Activated CD8-positive, alpha-beta T cell treated with anti-CD3 and anti-CD28 coated beads for 36 hours (primary cell): ENCODE measurements at regions not wholly inside any gene's neighbourhood (a gene's known extent, or its start where the extent isn't known, plus 50 kb on each side); places are given as distances from the start of the nearest gene placed in this dataset.
"Not testable (repeated sequence)": the region's sequence is repeated elsewhere in the genome, so short reads cannot be mapped to it uniquely, and the experiment has no call there.

Source experiments
- ATAC-seq: fragments of 200-7000 bp; cut with Tn5 transposase; one replicate; pipeline ENCODE4 v1.10.0; 2021; ENCODE audit warnings: mild to moderate bottlenecking, moderate library complexity
- CTCF ChIA-PET: fragments of 350-600 bp; sonication (Branson Sonifier 250); formaldehyde crosslinking; loops from one replicate; lab custom pipeline; 2021; ENCODE audit warnings: antibody characterized with exemption; lab: Charles Lee
- POLR2A ChIA-PET: fragments of 350-600 bp; sonication (Branson Sonifier 250); formaldehyde crosslinking; loops from one replicate; lab custom pipeline; 2021; ENCODE audit warnings: antibody characterized with exemption; lab: Charles Lee
- DNase-seq: peaks from one replicate; pipeline ENCODE4 v3.0.0-alpha.2; 2020
- H3K27ac Mint-ChIP-seq: one replicate; pipeline ENCODE4 v1.8.0; 2021; ENCODE audit warnings: mild to moderate bottlenecking, mixed read lengths
- H3K27me3 Mint-ChIP-seq: one replicate; pipeline ENCODE4 v1.8.0; 2021; ENCODE audit warnings: mixed read lengths
- H3K36me3 Mint-ChIP-seq: one replicate; pipeline ENCODE4 v1.8.0; 2021; ENCODE audit warnings: low read depth, mixed read lengths
- H3K4me1 Mint-ChIP-seq: one replicate; pipeline ENCODE4 v1.8.0; 2021; ENCODE audit warnings: low read depth, mixed read lengths
- H3K4me3 Mint-ChIP-seq: one replicate; pipeline ENCODE4 v1.8.0; 2021; ENCODE audit warnings: mild to moderate bottlenecking, moderate library complexity, mixed read lengths
- H3K9me3 Mint-ChIP-seq: one replicate; pipeline ENCODE4 v1.8.0; 2021; ENCODE audit warnings: mixed read lengths
- intact Hi-C: fragments of 100-400 bp; cut with micrococcal nuclease; formaldehyde crosslinking; loops from one replicate; pipeline ENCODE4 v1.10.0; 2022
- TF ChIP-seq, protein P1 (sequence below): fragments of 200-600 bp; IDR thresholded peaks from one replicate; pipeline ENCODE4 v1.8.0; 2022; ENCODE audit warnings: antibody characterized with exemption, mild to moderate bottlenecking

DNA sequence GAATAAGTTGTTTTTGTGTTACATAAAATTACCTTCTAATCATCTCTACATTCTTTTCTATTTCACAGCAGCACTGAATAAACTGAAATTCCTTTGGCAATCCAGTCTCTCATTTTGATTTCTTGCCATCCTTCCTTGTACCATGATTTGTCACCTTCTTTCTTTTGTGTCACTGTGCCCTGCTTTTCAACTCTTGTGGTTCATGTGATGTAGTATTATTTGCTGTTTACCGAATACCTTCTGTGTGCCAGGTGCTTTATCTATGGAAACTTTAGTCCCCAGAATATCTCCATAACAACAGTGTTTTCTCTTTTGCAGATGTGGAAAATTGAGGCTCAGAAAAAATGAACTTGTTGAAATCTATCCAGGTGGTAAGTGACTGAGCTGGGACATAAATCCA lies 220.3 kb downstream of the STK31 start:
- peaks cover 8% of the 10 kb centered on the region for H3K27me3 Mint-ChIP-seq
- H3K36me3 Mint-ChIP-seq, result no peaks in the 10 kb centered on the region
- intact Hi-C loops, result no loop called here
- H3K4me3 Mint-ChIP-seq, result no peak overlapping the region
- DNase-seq (no peak), ATAC-seq (no peak)
- TF ChIP-seq, protein P1, sequence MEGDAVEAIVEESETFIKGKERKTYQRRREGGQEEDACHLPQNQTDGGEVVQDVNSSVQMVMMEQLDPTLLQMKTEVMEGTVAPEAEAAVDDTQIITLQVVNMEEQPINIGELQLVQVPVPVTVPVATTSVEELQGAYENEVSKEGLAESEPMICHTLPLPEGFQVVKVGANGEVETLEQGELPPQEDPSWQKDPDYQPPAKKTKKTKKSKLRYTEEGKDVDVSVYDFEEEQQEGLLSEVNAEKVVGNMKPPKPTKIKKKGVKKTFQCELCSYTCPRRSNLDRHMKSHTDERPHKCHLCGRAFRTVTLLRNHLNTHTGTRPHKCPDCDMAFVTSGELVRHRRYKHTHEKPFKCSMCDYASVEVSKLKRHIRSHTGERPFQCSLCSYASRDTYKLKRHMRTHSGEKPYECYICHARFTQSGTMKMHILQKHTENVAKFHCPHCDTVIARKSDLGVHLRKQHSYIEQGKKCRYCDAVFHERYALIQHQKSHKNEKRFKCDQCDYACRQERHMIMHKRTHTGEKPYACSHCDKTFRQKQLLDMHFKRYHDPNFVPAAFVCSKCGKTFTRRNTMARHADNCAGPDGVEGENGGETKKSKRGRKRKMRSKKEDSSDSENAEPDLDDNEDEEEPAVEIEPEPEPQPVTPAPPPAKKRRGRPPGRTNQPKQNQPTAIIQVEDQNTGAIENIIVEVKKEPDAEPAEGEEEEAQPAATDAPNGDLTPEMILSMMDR, result no peak
- no peaks in the 10 kb centered on the region for H3K9me3 Mint-ChIP-seq
- ChIA-PET CTCF (no interaction called here), POLR2A (no interaction called here)
- no peak overlapping the region for H3K27ac Mint-ChIP-seq
- H3K4me1 Mint-ChIP-seq, result no peaks in the 10 kb centered on the region

DNA sequence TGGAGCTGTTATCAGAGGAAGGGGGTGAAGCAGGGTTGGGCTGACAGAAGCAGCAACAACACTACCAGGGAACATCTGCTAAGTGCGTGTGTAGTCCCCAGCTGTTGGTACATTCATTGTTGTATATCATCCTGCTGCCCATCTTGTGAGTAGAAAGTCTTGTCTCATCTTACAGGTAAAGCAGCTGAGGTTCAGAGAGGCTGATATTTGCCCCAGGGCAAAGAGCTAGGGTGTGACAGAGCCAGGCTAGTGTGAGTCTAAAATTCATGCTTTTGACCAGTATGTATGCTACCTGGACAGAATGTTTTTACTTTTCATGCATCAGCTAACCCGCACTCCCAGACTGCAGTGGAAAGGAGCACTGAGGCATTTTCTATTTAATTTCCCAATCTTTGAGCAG lies 221.6 kb downstream of the STK31 start:
- TF ChIP-seq, protein P1, result no peak
- DNase-seq, result no peak
- H3K9me3 Mint-ChIP-seq, result no peaks in the 10 kb centered on the region

DNA sequence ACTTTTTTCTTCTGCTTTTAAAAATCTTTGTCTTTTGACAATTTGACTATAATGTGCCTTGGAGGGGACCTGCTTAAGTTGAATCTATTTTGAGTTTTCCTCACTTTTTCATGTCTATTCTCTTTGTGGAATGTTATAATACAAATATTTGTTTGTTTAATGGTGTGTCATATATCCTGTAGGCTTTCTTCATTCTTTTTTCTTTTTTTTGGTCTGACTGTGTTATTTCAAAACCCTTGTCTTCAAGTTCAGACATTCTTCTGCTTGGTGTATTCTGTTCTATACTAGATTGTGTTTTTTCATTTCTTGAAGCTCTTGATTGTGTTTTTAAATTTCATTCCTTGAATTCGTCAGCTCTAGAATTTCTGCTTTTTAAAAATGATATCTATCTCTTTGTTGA lies 228.2 kb downstream of the STK31 start:
- POLR2A ChIA-PET, result no interaction called here
- DNase-seq (no peak), ATAC-seq (no peak)
- intact Hi-C loops, result no loop called here
- no peaks in the 10 kb centered on the region for H3K36me3 Mint-ChIP-seq
- no peak overlapping the region for H3K27ac Mint-ChIP-seq
- peaks cover 1% of the 10 kb centered on the region for H3K9me3 Mint-ChIP-seq
- H3K4me1 Mint-ChIP-seq, result no peaks in the 10 kb centered on the region
- TF ChIP-seq, protein P1, result no peak
- peaks cover 28% of the 10 kb centered on the region for H3K27me3 Mint-ChIP-seq
- H3K4me3 Mint-ChIP-seq, result no peak overlapping the region
- CTCF ChIA-PET, result no interaction called here

More for the DNA sequence above, 221.6 kb downstream of the STK31 start:
- Mint-ChIP-seq H3K27me3 (peaks cover 7% of the 10 kb centered on the region), H3K36me3 (no peaks in the 10 kb centered on the region), H3K4me1 (no peaks in the 10 kb centered on the region), H3K27ac (no peak overlapping the region), H3K4me3 (no peak overlapping the region)
- no peak for ATAC-seq
- intact Hi-C loops, result no loop called here
- POLR2A ChIA-PET, result no interaction called here
- CTCF ChIA-PET, result interaction anchor here (0.7 kb wide), 1 partner anchor 46 kb away, joined by 3 read pairs; no protein-coding TSS in a partner anchor

DNA sequence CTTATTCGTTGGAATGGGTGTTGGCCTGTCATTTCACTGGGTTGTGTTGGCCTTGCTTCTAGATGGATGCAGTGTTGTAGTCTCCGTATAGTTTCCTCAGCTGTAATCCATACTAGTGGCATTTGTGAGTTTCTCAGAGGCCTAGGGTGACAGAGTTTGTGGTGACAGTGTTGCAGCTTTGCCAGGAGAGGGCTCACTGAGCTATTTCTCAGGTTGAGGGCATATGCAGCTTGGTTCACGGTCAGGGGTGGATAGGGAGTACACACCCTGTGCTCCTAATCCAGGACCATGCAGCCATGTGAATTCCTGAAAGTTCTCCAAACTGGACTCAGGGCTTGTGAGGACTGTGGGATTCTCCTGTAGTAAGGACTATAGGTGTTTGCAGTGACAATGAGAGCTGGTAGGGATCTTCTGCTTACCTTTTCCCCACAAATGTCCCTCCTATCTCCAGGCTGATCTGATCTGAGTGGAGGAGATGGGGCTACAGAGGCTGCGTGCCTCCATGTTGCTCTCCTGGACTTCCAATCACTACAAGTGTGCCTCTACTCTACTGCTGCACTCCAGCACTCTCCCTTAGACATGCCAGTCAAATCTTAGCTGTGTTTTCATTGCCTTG lies 229.0 kb downstream of the STK31 start:
- Mint-ChIP-seq H3K27ac (no peak overlapping the region), H3K4me3 (no peak overlapping the region), H3K36me3 (no peaks in the 10 kb centered on the region), H3K4me1 (no peaks in the 10 kb centered on the region), H3K9me3 (peaks cover 1% of the 10 kb centered on the region), H3K27me3 (peaks cover 28% of the 10 kb centered on the region)
- TF ChIP-seq, protein P1, result no peak
- ChIA-PET POLR2A (no interaction called here), CTCF (no interaction called here)
- DNase-seq (peak; percentile 10), ATAC-seq (peak; percentile 47)
- intact Hi-C loops, result no loop called here

DNA sequence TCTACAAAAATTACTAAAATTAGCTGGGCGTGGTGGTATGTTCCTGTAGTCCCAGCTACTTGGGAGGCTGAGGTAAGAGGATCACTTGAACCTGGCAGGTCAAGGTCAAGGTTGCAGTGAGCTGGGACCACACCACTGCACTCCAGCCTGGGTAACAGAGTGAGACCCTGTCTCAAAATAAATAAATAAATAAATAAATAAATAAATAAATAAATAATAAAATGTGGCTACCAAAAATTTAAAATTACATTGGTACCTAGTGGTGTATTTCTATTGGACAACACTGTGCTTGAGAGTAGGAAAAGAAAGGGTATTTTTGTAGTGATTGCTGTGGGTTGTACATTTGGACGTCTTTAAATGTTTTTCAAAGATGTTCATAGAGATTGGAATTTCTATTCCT lies 229.7 kb downstream of the STK31 start:
- CTCF ChIA-PET, intact Hi-C loops, H3K9me3 Mint-ChIP-seq, ATAC-seq, H3K27ac Mint-ChIP-seq, H3K4me1 Mint-ChIP-seq, POLR2A ChIA-PET, H3K36me3 Mint-ChIP-seq, DNase-seq, H3K4me3 Mint-ChIP-seq: not testable (repeated sequence)
- peaks cover 25% of the 10 kb centered on the region for H3K27me3 Mint-ChIP-seq
